Type B pancreatic cell (in vitro differentiated cells): ENCODE measurements at regions not wholly inside any gene's neighbourhood (a gene's known extent, or its start where the extent isn't known, plus 50 kb on each side); places are given as distances from the start of the nearest gene placed in this dataset.

Experiments used
- DNase-seq: peaks from one replicate; pipeline ENCODE4 v3.0.0; 2021; ENCODE audit warnings: mixed read lengths; ENCODE audit not compliant: unreplicated experiment; ENCODE audit errors: extremely low spot score
- H3K27ac Mint-ChIP-seq: 2 replicates; pipeline ENCODE4 v1.8.0; 2021; ENCODE audit warnings: mild to moderate bottlenecking, mixed read lengths
- H3K27me3 Mint-ChIP-seq: 2 replicates; pipeline ENCODE4 v1.8.0; 2021; ENCODE audit warnings: mixed read lengths
- H3K36me3 Mint-ChIP-seq: 2 replicates; pipeline ENCODE4 v1.8.0; 2021; ENCODE audit warnings: mixed read lengths
- H3K4me1 Mint-ChIP-seq: one replicate; pipeline ENCODE4 v1.8.0; 2021; ENCODE audit warnings: mixed read lengths; ENCODE audit not compliant: unreplicated experiment
- H3K4me3 Mint-ChIP-seq: 2 replicates; pipeline ENCODE4 v1.8.0; 2021; ENCODE audit warnings: mild to moderate bottlenecking, mixed read lengths
- H3K9me3 Mint-ChIP-seq: 2 replicates; pipeline ENCODE4 v1.8.0; 2021; ENCODE audit warnings: mixed read lengths
- TF ChIP-seq, protein P1 (sequence below): fragments of 200-600 bp; sonication (generic); conservative IDR thresholded peaks from 2 replicates; pipeline ENCODE4 v1.5.0; 2021; ENCODE audit warnings: antibody characterized with exemption, mild to moderate bottlenecking

DNA sequence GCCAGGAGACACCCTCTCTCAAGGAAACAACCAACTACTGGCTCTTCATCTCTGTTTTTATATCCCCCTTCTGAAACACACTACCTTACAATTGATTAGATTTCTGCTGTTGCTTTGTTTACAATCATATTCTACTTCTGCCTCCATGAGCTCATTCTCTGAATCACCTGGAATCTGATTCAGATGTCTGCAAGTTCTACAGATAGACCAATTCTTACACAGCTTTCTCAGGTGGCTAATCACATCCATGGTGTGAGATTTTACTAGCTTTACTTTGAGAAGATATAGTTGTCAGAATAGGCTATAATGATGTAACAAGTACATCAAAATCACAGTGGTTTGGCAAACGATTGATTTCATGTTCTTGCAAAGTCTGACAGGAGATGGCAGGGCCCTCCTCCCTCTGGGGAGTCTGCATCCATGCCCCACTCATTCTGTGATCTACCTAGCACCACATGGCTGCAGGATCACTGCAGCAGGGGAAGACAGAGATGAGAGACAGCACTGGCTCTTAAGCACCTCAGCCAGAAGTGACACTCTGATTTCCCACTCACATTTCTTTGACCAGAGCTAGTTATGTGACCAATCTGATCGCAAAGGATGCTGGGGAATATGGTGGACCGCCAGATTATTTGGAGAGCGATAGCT is 243.7 kb downstream of the FOXO1 start:
- TF ChIP-seq, protein P1, sequence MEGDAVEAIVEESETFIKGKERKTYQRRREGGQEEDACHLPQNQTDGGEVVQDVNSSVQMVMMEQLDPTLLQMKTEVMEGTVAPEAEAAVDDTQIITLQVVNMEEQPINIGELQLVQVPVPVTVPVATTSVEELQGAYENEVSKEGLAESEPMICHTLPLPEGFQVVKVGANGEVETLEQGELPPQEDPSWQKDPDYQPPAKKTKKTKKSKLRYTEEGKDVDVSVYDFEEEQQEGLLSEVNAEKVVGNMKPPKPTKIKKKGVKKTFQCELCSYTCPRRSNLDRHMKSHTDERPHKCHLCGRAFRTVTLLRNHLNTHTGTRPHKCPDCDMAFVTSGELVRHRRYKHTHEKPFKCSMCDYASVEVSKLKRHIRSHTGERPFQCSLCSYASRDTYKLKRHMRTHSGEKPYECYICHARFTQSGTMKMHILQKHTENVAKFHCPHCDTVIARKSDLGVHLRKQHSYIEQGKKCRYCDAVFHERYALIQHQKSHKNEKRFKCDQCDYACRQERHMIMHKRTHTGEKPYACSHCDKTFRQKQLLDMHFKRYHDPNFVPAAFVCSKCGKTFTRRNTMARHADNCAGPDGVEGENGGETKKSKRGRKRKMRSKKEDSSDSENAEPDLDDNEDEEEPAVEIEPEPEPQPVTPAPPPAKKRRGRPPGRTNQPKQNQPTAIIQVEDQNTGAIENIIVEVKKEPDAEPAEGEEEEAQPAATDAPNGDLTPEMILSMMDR = no peak
- H3K27ac Mint-ChIP-seq = no peak overlapping the region

DNA sequence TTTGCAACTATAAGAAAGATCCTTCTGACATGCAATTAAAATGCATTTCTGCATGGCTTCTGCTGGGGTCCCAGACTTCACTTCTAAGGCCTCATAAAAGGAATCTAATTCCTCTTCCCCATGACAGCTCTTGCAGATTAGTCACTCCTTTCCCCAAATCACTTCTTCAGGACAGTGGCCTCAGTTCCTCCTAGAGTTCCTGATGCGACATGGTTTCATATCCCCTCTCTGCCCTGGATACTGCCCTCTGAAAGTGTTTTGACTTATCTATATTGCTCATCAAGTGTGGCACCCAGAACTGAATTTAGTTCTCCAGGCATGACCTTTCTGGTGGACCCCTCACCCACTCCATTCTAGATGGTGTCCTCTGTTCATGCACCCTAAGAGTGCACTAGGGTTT is 238.1 kb downstream of the FOXO1 start:
- H3K27ac Mint-ChIP-seq = no peak overlapping the region
- H3K4me1 Mint-ChIP-seq = peaks cover 8% of the 10 kb centered on the region
- H3K9me3 Mint-ChIP-seq = no peaks in the 10 kb centered on the region
- H3K4me3 Mint-ChIP-seq = no peak overlapping the region
- peaks cover 3% of the 10 kb centered on the region for H3K27me3 Mint-ChIP-seq
- DNase-seq = no peak
- TF ChIP-seq, protein P1 = no peak
- H3K36me3 Mint-ChIP-seq = no peaks in the 10 kb centered on the region

More for the DNA sequence above, 243.7 kb downstream of the FOXO1 start:
- H3K4me1 Mint-ChIP-seq = no peaks in the 10 kb centered on the region
- DNase-seq = no peak
- H3K9me3 Mint-ChIP-seq = no peaks in the 10 kb centered on the region
- no peak overlapping the region for H3K4me3 Mint-ChIP-seq
- H3K27me3 Mint-ChIP-seq = no peaks in the 10 kb centered on the region
- H3K36me3 Mint-ChIP-seq = no peaks in the 10 kb centered on the region

DNA sequence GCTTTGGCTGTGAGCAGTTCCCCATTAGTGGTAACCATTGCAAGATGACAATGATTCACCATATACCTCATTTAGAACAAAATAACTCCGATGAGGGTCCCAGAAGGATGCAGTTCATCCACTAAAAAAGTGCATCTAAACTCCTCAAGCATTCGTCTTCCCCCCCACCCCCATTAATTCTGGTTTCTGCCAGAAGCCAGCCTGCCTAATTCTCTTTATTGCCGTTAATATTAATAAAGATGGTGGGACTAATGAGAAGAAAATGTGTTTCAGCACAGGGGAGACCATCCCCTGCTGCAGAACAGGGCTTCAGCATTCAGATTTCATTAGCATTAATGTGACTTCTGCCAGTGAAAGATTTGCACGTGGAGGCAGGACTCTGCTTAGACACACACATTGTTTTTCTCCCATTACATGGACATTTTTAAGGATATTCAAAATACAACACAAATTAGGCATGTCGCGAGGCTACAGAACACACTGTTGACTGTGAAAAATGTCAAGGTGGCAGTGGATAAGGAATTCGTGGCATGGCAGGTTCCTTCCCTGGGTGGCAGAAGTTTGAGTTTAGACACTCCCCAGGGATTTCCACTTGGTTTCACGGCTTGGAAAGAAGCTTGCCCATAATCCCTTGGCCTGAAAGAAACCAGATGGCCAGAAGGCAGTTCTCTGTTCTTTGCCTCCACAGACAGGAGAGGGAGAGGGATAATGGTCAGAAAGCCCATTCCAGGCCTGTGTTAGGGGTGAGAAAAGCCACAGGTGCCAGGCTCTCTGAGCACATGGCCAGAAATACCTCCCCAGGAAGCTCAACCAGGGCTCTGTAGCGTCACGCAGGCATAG is 236.5 kb downstream of the FOXO1 start:
- H3K27ac Mint-ChIP-seq = no peak overlapping the region
- no peak overlapping the region for H3K4me3 Mint-ChIP-seq
- peaks cover 8% of the 10 kb centered on the region for H3K4me1 Mint-ChIP-seq
- H3K36me3 Mint-ChIP-seq = no peaks in the 10 kb centered on the region
- H3K27me3 Mint-ChIP-seq = peaks cover 3% of the 10 kb centered on the region
- peaks cover 2% of the 10 kb centered on the region for H3K9me3 Mint-ChIP-seq
- TF ChIP-seq, protein P1 = no peak
- DNase-seq = no peak

DNA sequence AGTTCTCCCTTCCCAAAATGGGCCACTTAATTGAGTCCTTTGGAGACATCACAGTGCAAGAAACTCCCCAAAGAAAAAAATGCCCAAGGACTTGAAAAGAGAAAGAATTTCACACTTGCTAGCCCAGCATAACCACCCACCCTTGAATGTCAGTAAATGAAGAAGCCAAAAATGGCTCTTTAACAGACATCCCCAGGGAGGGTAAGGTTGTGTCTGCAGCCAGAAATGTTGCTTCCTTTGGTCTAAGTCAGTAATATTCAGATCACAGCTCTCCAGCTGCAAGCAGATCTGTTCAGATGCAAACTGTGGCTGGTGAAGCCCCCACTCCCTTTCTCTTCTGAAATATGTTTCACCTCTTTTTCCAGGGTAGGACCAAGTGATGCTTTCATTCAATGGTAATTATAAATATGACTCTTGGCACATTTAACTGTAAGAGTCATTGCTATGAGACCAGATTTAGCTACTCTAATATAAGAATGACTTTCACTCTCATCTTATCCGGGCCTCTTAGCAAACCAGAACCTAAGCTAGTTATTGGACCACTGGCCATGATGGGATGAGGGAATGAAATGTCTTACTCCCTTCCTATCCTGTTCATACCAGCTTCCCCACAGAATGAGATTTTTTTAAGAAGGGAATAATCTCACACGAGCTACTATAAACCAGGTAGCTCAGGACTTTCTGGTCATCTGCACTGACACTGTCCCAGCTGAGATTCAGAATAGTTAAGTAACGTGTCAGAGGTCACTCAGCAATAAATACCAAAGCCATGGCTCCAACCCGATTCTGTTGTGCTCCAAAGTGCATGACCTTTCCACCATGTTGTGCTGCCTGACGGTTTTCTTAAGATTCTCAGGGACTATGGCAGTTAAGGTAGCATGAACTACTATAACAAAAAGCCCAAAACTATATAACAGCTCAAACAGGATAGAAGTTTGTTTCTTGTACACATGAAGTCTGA is 234.1 kb downstream of the FOXO1 start:
- no peak for DNase-seq
- Mint-ChIP-seq H3K27ac (no peak overlapping the region), H3K36me3 (no peaks in the 10 kb centered on the region), H3K9me3 (peaks cover 5% of the 10 kb centered on the region), H3K27me3 (peaks cover 3% of the 10 kb centered on the region), H3K4me1 (peaks cover 8% of the 10 kb centered on the region), H3K4me3 (no peak overlapping the region)
- TF ChIP-seq, protein P1 = no peak

DNA sequence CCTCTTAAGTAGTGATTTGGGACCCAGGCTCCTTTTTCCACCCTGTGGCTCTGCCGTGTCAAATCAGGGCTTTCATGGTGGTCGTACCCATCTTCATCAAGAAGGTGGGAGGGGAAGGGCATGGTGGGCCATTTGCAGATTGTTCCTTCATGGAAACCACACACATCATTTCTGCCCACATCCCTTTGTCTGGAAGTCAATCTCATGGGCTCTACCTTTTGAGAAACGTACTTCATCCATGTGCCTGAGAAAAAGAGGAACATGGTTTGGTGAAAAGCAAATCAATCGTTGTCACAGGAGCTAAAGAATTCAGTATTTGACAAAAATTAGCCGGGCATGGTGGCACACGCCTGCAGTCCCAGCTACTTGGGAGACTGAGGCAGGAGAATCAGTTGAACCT is 233.4 kb downstream of the FOXO1 start:
- TF ChIP-seq, protein P1 = no peak
- H3K27me3 Mint-ChIP-seq = peaks cover 3% of the 10 kb centered on the region
- DNase-seq = no peak

More for the DNA sequence above, 233.4 kb downstream of the FOXO1 start:
- Mint-ChIP-seq H3K4me1 (peaks cover 8% of the 10 kb centered on the region), H3K27ac (no peak overlapping the region), H3K4me3 (no peak overlapping the region), H3K9me3 (peaks cover 5% of the 10 kb centered on the region), H3K36me3 (no peaks in the 10 kb centered on the region)
